Trophoblast cell (in vitro differentiated cells and primary cell): ENCODE measurements at regions not wholly inside any gene's neighbourhood (a gene's known extent, or its start where the extent isn't known, plus 50 kb on each side); places are given as distances from the start of the nearest gene placed in this dataset.

Experiments used
- DNase-seq, 2 donors: peaks; one replicate each; pipeline ENCODE4 v3.0.0-alpha.2; 2016
- H2AFZ ChIP-seq: 2 replicates; pipeline ENCODE4 v1.6.1; 2013; ENCODE audit warnings: low read length, moderate library complexity, mild to moderate bottlenecking; ENCODE audit not compliant: insufficient read depth, poor library complexity
- H2AK5ac ChIP-seq: 2 replicates; pipeline ENCODE4 v1.6.1; 2013; ENCODE audit warnings: mild to moderate bottlenecking, low read length
- H2BK120ac ChIP-seq: 2 replicates; pipeline ENCODE4 v1.6.1; 2013; ENCODE audit warnings: low read length, mild to moderate bottlenecking, moderate library complexity; ENCODE audit not compliant: insufficient read depth, poor library complexity
- H2BK12ac ChIP-seq: 2 replicates; pipeline ENCODE4 v1.6.1; 2013; ENCODE audit warnings: mild to moderate bottlenecking, low read length, moderate library complexity
- H2BK5ac ChIP-seq: 2 replicates; pipeline ENCODE4 v1.6.1; 2013; ENCODE audit warnings: low read length, low read depth, moderate library complexity, mild to moderate bottlenecking; ENCODE audit not compliant: poor library complexity
- H3K14ac ChIP-seq: 2 replicates; pipeline ENCODE4 v1.6.1; 2013; ENCODE audit warnings: mild to moderate bottlenecking, low read length
- H3K18ac ChIP-seq: 2 replicates; pipeline ENCODE4 v1.6.1; 2013; ENCODE audit warnings: mild to moderate bottlenecking, low read length
- H3K23ac ChIP-seq: 2 replicates; pipeline ENCODE4 v1.6.1; 2013; ENCODE audit warnings: low read length
- H3K27ac ChIP-seq: 2 replicates; pipeline ENCODE4 v1.5.1; 2013; ENCODE audit warnings: low read depth, mild to moderate bottlenecking, inconsistent platforms, low read length, moderate library complexity
- H3K27me3 ChIP-seq: 2 replicates; pipeline ENCODE4 v1.6.1; 2013; ENCODE audit warnings: inconsistent platforms, mild to moderate bottlenecking, low read length, moderate library complexity; ENCODE audit not compliant: insufficient read depth
- H3K36me3 ChIP-seq, 2 experiments: 1 replicate in 1 of 2; 2 replicates in 1 of 2; pipeline ENCODE4 v1.6.1; 2013; ENCODE audit warnings: low read length in 2 of 2, mild to moderate bottlenecking in 2 of 2, moderate library complexity in 1 of 2; ENCODE audit not compliant: insufficient read depth in 2 of 2, control insufficient read depth in 1 of 2
- H3K4ac ChIP-seq: 2 replicates; pipeline ENCODE4 v1.6.1; 2013; ENCODE audit warnings: low read depth, mild to moderate bottlenecking, low read length, moderate library complexity
- H3K4me1 ChIP-seq, 2 experiments: 1 replicate in 1 of 2; 2 replicates in 1 of 2; pipeline ENCODE4 v1.6.1; 2013; ENCODE audit warnings: low read length in 2 of 2, mild to moderate bottlenecking in 2 of 2, moderate library complexity in 1 of 2; ENCODE audit not compliant: insufficient read depth in 2 of 2, control insufficient read depth in 1 of 2
- H3K4me2 ChIP-seq: 2 replicates; pipeline ENCODE4 v1.6.1; 2013; ENCODE audit warnings: inconsistent platforms, mild to moderate bottlenecking, low read length, moderate library complexity
- H3K4me3 ChIP-seq: 2 replicates; pipeline ENCODE4 v1.5.1; 2013; ENCODE audit warnings: mild to moderate bottlenecking, low read depth, low read length, inconsistent platforms
- H3K79me1 ChIP-seq: one replicate; pipeline ENCODE4 v1.6.1; 2013; ENCODE audit warnings: low read length
- H3K79me2 ChIP-seq: 2 replicates; pipeline ENCODE4 v1.6.1; 2013; ENCODE audit warnings: low read length, mild to moderate bottlenecking; ENCODE audit not compliant: control insufficient read depth, insufficient read depth, poor library complexity
- H3K9ac ChIP-seq: 2 replicates; pipeline ENCODE4 v1.6.1; 2013; ENCODE audit warnings: mild to moderate bottlenecking, low read length
- H3K9me3 ChIP-seq: 2 replicates; pipeline ENCODE4 v1.6.1; 2013; ENCODE audit warnings: low read depth, mild to moderate bottlenecking, control low read depth, inconsistent platforms, low read length; ENCODE audit not compliant: insufficient read depth
- H4K12ac ChIP-seq: 2 replicates; pipeline ENCODE4 v1.6.1; 2013; ENCODE audit warnings: low read depth, mild to moderate bottlenecking, low read length, moderate library complexity
- H4K8ac ChIP-seq: 2 replicates; pipeline ENCODE4 v1.6.1; 2013; ENCODE audit warnings: low read depth, mild to moderate bottlenecking, low read length, moderate library complexity
- H4K91ac ChIP-seq: one replicate; pipeline ENCODE4 v1.6.1; 2013; ENCODE audit warnings: low read depth, mild to moderate bottlenecking, low read length, moderate library complexity
- WGBS: extraction: QIAGEN DNeasy Blood & Tissue Kit; methylation state at CpG from one replicate; pipeline ENCODE4 v1.1.7; 2013; ENCODE audit warnings: missing lambda C conversion rate; ENCODE audit not compliant: insufficient read length, insufficient coverage; ENCODE audit errors: extremely low coverage; 5-methylcytosine and 5-hydroxymethylcytosine counted together

DNA sequence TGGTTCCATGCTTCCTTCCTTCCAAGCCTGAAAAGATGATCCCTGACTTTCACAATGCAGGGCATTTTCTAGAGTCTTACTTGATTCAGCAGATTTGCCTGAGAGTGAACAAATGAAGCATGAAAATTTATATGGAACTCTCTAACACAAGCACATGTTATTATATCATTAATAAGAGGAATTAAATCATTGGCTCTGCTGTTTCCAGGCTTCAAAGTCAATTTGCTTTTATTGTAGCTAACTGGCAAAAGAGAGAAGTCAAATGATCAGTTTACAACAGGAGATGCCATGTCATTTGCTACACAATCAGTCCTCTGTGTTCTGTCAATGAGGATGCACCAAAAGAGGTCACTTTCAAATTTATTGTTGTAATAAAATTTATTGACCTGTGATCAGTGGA, 101.5 kb upstream of the UGT8 start:
- DNase-seq, result no peak
- Histone ChIP-seq H2BK120ac (no peak overlapping the region), H3K4me2 (no peak overlapping the region), H3K4me1 (no peaks in the 10 kb centered on the region), H3K18ac (no peak overlapping the region), H2AK5ac (no peak overlapping the region), H2BK5ac (no peak overlapping the region), H2AFZ (no peak overlapping the region), H3K4ac (no peak overlapping the region), H3K23ac (no peak overlapping the region), H3K9me3 (no peaks in the 10 kb centered on the region), H3K79me1 (no peaks in the 10 kb centered on the region), H3K4me3 (no peak overlapping the region), H2BK12ac (no peak overlapping the region), H4K91ac (no peak overlapping the region), H4K8ac (no peak overlapping the region), H3K27me3 (no peaks in the 10 kb centered on the region), H3K79me2 (no peaks in the 10 kb centered on the region), H3K36me3 (no peaks in the 10 kb centered on the region), H3K27ac (no peak overlapping the region), H4K12ac (no peak overlapping the region), H3K9ac (no peak overlapping the region), H3K14ac (no peak overlapping the region)

DNA sequence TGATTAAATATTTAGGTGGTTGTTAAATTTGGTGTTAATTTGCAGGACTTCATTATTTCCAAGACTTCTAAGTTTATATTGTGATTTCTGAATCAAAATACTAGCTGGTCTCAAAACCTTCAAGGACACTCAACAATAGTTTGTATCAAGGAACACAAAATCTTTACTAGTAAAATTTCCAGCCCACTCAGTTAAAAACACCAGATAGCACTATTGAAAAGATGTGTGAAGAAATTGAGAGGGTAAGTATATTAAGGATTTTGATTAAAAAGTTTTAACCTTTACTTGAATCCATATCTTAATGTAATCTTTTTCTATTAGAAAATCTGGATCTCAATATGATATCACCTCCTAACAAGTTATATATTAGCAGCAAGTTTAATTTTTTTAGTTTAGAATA, 89.3 kb upstream of the UGT8 start:
- no peak overlapping the region for H2AK5ac ChIP-seq
- H3K9me3 ChIP-seq, result no peaks in the 10 kb centered on the region
- H2BK12ac ChIP-seq, result no peak overlapping the region
- no peak overlapping the region for H3K9ac ChIP-seq
- no peak overlapping the region for H4K91ac ChIP-seq
- H3K27ac ChIP-seq, result no peak overlapping the region
- no peak for DNase-seq
- H3K23ac ChIP-seq, result no peak overlapping the region
- H3K4me2 ChIP-seq, result no peak overlapping the region
- no peak overlapping the region for H3K4me3 ChIP-seq
- H3K14ac ChIP-seq, result no peak overlapping the region
- no peaks in the 10 kb centered on the region for H3K36me3 ChIP-seq
- no peak overlapping the region for H2BK120ac ChIP-seq
- no peak overlapping the region for H3K18ac ChIP-seq
- no peaks in the 10 kb centered on the region for H3K79me1 ChIP-seq
- no peaks in the 10 kb centered on the region for H3K4me1 ChIP-seq
- H2AFZ ChIP-seq, result no peak overlapping the region
- no peak overlapping the region for H4K12ac ChIP-seq
- no peaks in the 10 kb centered on the region for H3K79me2 ChIP-seq
- no peak overlapping the region for H2BK5ac ChIP-seq
- H3K4ac ChIP-seq, result no peak overlapping the region
- no peaks in the 10 kb centered on the region for H3K27me3 ChIP-seq
- no peak overlapping the region for H4K8ac ChIP-seq

DNA sequence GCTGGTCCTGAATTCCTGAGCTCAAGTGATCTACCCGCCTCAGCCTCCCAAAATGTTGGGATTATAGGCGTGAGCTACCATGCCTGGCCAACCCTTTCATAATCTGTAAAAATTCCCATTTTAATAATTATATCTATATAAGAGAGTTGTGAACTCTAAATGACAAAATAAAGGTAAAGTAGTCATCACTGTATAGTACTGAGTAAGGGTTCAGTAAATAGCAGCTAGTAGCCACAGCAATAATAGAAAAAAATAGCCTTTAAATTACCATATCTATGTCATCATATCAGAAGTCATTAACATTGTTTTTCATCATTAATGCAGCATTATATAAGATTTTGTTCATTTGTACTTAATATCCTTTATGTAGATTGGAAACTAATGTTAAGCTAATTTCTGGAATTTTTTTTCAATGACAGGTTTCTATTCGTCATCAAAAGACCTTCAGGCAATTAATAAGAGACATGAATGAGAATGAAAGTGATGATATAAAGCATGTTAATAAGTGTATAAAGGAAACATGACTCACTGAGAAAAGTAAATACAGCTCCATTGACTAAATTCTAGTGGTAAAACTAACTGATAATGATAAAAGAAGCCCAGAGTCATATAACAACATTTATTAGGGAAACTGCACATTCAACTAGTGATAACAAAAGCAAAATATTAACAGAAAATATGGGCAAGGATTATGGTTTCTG, 85.9 kb upstream of the UGT8 start:
- WGBS, result no CpG with 5 or more reads among the region's 3 CpGs
- no peaks in the 10 kb centered on the region for H3K79me1 ChIP-seq
- H2AK5ac ChIP-seq, result no peak overlapping the region
- no peaks in the 10 kb centered on the region for H3K36me3 ChIP-seq
- H3K4me1 ChIP-seq, result no peaks in the 10 kb centered on the region
- no peak overlapping the region for H2BK5ac ChIP-seq
- no peak overlapping the region for H2AFZ ChIP-seq
- H3K4me2 ChIP-seq, result no peak overlapping the region
- no peaks in the 10 kb centered on the region for H3K79me2 ChIP-seq
- no peak overlapping the region for H3K27ac ChIP-seq
- H2BK120ac ChIP-seq, result no peak overlapping the region
- H3K4ac ChIP-seq, result no peak overlapping the region
- no peaks in the 10 kb centered on the region for H3K27me3 ChIP-seq
- no peak overlapping the region for H3K18ac ChIP-seq
- H3K9ac ChIP-seq, result no peak overlapping the region
- H4K12ac ChIP-seq, result no peak overlapping the region
- no peak for DNase-seq
- no peak overlapping the region for H4K8ac ChIP-seq
- no peak overlapping the region for H2BK12ac ChIP-seq
- no peaks in the 10 kb centered on the region for H3K9me3 ChIP-seq
- no peak overlapping the region for H3K4me3 ChIP-seq
- H4K91ac ChIP-seq, result no peak overlapping the region
- H3K14ac ChIP-seq, result no peak overlapping the region
- no peak overlapping the region for H3K23ac ChIP-seq

DNA sequence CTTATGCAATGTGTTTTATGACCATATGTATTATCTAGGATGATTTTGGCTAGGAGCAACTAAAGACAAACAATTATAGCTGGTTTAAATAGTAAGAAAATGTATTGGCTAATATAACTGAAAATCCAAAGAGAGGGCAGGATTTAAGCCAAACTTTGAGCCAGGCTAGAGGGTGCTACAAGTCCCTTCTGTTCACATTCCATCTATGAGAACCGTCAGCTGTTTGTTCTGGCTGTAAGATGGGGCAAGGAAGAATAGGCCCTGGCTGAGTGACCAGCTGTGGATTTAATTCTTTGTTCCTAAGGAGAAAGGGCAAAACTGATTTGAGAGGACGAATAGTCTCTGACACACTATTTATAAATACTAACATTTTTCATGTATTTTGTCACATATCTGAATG, 79.2 kb upstream of the UGT8 start:
- Histone ChIP-seq H3K27ac (no peak overlapping the region), H4K12ac (no peak overlapping the region), H3K79me2 (no peaks in the 10 kb centered on the region), H2AK5ac (no peak overlapping the region), H2BK120ac (no peak overlapping the region), H2BK12ac (no peak overlapping the region), H2BK5ac (no peak overlapping the region), H3K14ac (no peak overlapping the region), H3K36me3 (no peaks in the 10 kb centered on the region), H3K9me3 (no peaks in the 10 kb centered on the region), H3K4ac (no peak overlapping the region), H3K4me3 (no peak overlapping the region), H3K79me1 (no peaks in the 10 kb centered on the region), H2AFZ (no peak overlapping the region), H4K8ac (no peak overlapping the region), H3K9ac (no peak overlapping the region), H4K91ac (no peak overlapping the region), H3K27me3 (no peaks in the 10 kb centered on the region), H3K23ac (no peak overlapping the region), H3K18ac (no peak overlapping the region), H3K4me2 (no peak overlapping the region), H3K4me1 (no peaks in the 10 kb centered on the region)
- no CpG with 5 or more reads among the region's 2 CpGs for WGBS
- DNase-seq, result no peak
